H1 (cell line): ENCODE measurements at regions not wholly inside any gene's neighbourhood (a gene's known extent, or its start where the extent isn't known, plus 50 kb on each side); places are given as distances from the start of the nearest gene placed in this dataset.

Experiments
- CTCF ChIA-PET: fragments of 300-600 bp; sonication (Branson Sonifier 250); formaldehyde crosslinking; loops from one replicate; lab custom pipeline; 2021; ENCODE audit not compliant: partially characterized antibody; lab: Charles Lee
- POLR2A ChIA-PET: fragments of 300-600 bp; sonication (Branson Sonifier 250); formaldehyde crosslinking; loops from one replicate; lab custom pipeline; 2021; ENCODE audit warnings: inconsistent platforms; ENCODE audit not compliant: partially characterized antibody; lab: Charles Lee
- DNase-seq, 2 experiments: peaks; one replicate each; pipeline versions ENCODE4 v3.0.0 to v3.0.0-alpha.2; 2010 to 2022; ENCODE audit warnings: low spot score in 2 of 2, low read depth in 1 of 2, mixed read lengths in 1 of 2
- FAIRE-seq: peaks from 2 replicates; lab custom pipeline; 2011; peaks lifted over from hg19 to GRCh38; lab: Jason Lieb, UNC
- H2AFZ ChIP-seq: 2 replicates; pipeline ENCODE4 v1.8.1; 2012; ENCODE audit warnings: low read length, inconsistent platforms
- H2AK5ac ChIP-seq: 2 replicates; pipeline ENCODE4 v1.6.1; 2013; ENCODE audit warnings: low read depth, low read length
- H2BK120ac ChIP-seq: replicated peaks from 2 replicates; pipeline ENCODE3; 2013; ENCODE audit warnings: low read depth, low read length, inconsistent platforms
- H2BK12ac ChIP-seq: 2 replicates; pipeline ENCODE4 v1.6.1; 2013; ENCODE audit warnings: low read depth, low read length
- H2BK15ac ChIP-seq: 2 replicates; pipeline ENCODE4 v1.6.1; 2013; ENCODE audit warnings: low read length
- H2BK20ac ChIP-seq: 2 replicates; pipeline ENCODE4 v1.6.1; 2013; ENCODE audit warnings: low read length
- H2BK5ac ChIP-seq: 2 replicates; pipeline ENCODE4 v1.6.1; 2013; ENCODE audit warnings: low read depth, low read length
- H3K14ac ChIP-seq: 2 replicates; pipeline ENCODE4 v1.6.1; 2013; ENCODE audit warnings: inconsistent platforms; ENCODE audit not compliant: insufficient read length
- H3K18ac ChIP-seq: 2 replicates; pipeline ENCODE4 v1.6.1; 2013; ENCODE audit warnings: low read length; ENCODE audit errors: extremely low read depth
- H3K23ac ChIP-seq: 2 replicates; pipeline ENCODE4 v1.6.1; 2013; ENCODE audit warnings: inconsistent platforms; ENCODE audit not compliant: insufficient read length
- H3K23me2 ChIP-seq: 2 replicates; pipeline ENCODE4 v1.6.1; 2013; ENCODE audit warnings: low read depth, low read length
- H3K27ac ChIP-seq: 2 replicates; pipeline ENCODE4 v1.6.1; 2011; ENCODE audit warnings: low read depth, low read length, inconsistent platforms
- H3K27me3 ChIP-seq, 4 experiments: replicated peaks in 1 of 4; 1 replicate in 1 of 4; 2 replicates in 3 of 4; pipeline versions ENCODE4 v1.6.1 to v1.8.1; 2011 to 2013; ENCODE audit warnings: low read length in 3 of 4, mild to moderate bottlenecking in 3 of 4, inconsistent platforms in 2 of 4, mixed read lengths in 2 of 4, moderate library complexity in 1 of 4; ENCODE audit not compliant: control insufficient read depth in 3 of 4, insufficient read depth in 3 of 4; ENCODE audit errors: extremely low read depth in 1 of 4
- H3K36me3 ChIP-seq, 4 experiments: 2 replicates each; pipeline versions ENCODE4 v1.6.1 to v1.8.1; 2011 to 2013; ENCODE audit warnings: mild to moderate bottlenecking in 4 of 4, low read length in 3 of 4, moderate library complexity in 2 of 4, control low read depth in 1 of 4, inconsistent platforms in 1 of 4; ENCODE audit not compliant: insufficient read depth in 4 of 4, control insufficient read depth in 2 of 4
- H3K4ac ChIP-seq: replicated peaks from 2 replicates; pipeline ENCODE3; 2013; ENCODE audit warnings: low read length, low read depth, mixed read lengths, inconsistent platforms; ENCODE audit not compliant: insufficient read length
- H3K4me1 ChIP-seq, 4 experiments: replicated peaks in 1 of 4; 1 replicate in 1 of 4; 2 replicates in 3 of 4; pipeline versions ENCODE4 v1.6.1 to v1.8.1; 2011 to 2013; ENCODE audit warnings: low read length in 3 of 4, inconsistent platforms in 2 of 4, mixed read lengths in 1 of 4; ENCODE audit not compliant: insufficient read depth in 4 of 4, control insufficient read depth in 3 of 4
- H3K4me2 ChIP-seq, 2 experiments: 2 replicates each; pipeline versions ENCODE4 v1.6.1 to v1.8.1; 2011 to 2013; ENCODE audit warnings: low read depth in 2 of 2, low read length in 2 of 2, control low read depth in 1 of 2, inconsistent platforms in 1 of 2, mild to moderate bottlenecking in 1 of 2; ENCODE audit not compliant: insufficient read depth in 1 of 2
- H3K4me3 ChIP-seq, 4 experiments: fragments of 200-600, 300-600 bp in 1 of 4; sonication (generic), shearing (Covaris generic), sonication (Bioruptor Twin) in 1 of 4; 2 replicates each; pipeline versions ENCODE4 v1.5.1 to v1.8.1; 2011 to 2016; ENCODE audit warnings: low read length in 4 of 4, low read depth in 3 of 4, control low read depth in 2 of 4, inconsistent platforms in 2 of 4, mild to moderate bottlenecking in 2 of 4, mixed read lengths in 1 of 4, moderate library complexity in 1 of 4; ENCODE audit not compliant: insufficient read depth in 2 of 4; ENCODE audit errors: extremely low read depth in 1 of 4
- H3K56ac ChIP-seq: replicated peaks from 2 replicates; pipeline ENCODE3; 2013; ENCODE audit warnings: low read depth, mild to moderate bottlenecking, mixed read lengths, low read length, inconsistent platforms; ENCODE audit not compliant: insufficient read length
- H3K79me1 ChIP-seq: 2 replicates; pipeline ENCODE4 v1.6.1; 2013; ENCODE audit warnings: low read depth, low read length, control low read depth
- H3K79me2 ChIP-seq, 2 experiments: 2 replicates each; pipeline versions ENCODE4 v1.6.1 to v1.8.1; 2012 to 2013; ENCODE audit warnings: low read length in 2 of 2, mild to moderate bottlenecking in 2 of 2, inconsistent platforms in 1 of 2; ENCODE audit not compliant: insufficient read depth in 2 of 2, control insufficient read depth in 1 of 2
- H3K9ac ChIP-seq, 4 experiments: replicated peaks in 1 of 4; 1 replicate in 1 of 4; 2 replicates in 3 of 4; pipeline versions ENCODE4 v1.6.1 to v1.8.1; 2011 to 2013; ENCODE audit warnings: low read depth in 3 of 4, low read length in 3 of 4, control low read depth in 2 of 4, mild to moderate bottlenecking in 2 of 4, moderate library complexity in 2 of 4, inconsistent platforms in 1 of 4; ENCODE audit errors: extremely low read depth in 1 of 4
- H3K9me3 ChIP-seq, 2 experiments: 2 replicates each; pipeline versions ENCODE4 v1.6.1 to v1.8.1; 2012 to 2013; ENCODE audit warnings: mild to moderate bottlenecking in 2 of 2, moderate library complexity in 2 of 2, control low read depth in 1 of 2, inconsistent platforms in 1 of 2, low read depth in 1 of 2, low read length in 1 of 2, mixed read lengths in 1 of 2; ENCODE audit not compliant: insufficient read depth in 2 of 2
- H4K20me1 ChIP-seq, 2 experiments: replicated peaks in 1 of 2; 2 replicates each; pipeline versions ENCODE3 to v1.8.1; 2011 to 2013; ENCODE audit warnings: inconsistent platforms in 2 of 2, low read length in 2 of 2, mild to moderate bottlenecking in 1 of 2; ENCODE audit not compliant: insufficient read depth in 2 of 2, control insufficient read depth in 1 of 2
- H4K5ac ChIP-seq: 2 replicates; pipeline ENCODE4 v1.6.1; 2013; ENCODE audit warnings: low read length, low read depth, mixed read lengths, inconsistent platforms; ENCODE audit not compliant: insufficient read length
- H4K8ac ChIP-seq: 2 replicates; pipeline ENCODE4 v1.8.0; 2013; ENCODE audit warnings: mild to moderate bottlenecking, moderate library complexity, low read length, inconsistent platforms; ENCODE audit not compliant: insufficient read depth; ENCODE audit errors: extremely low read depth
- H4K91ac ChIP-seq: replicated peaks from 2 replicates; pipeline ENCODE3; 2013; ENCODE audit warnings: low read length, mixed read lengths, inconsistent platforms; ENCODE audit not compliant: insufficient read length
- ATF2 ChIP-seq: IDR thresholded peaks from 2 replicates; pipeline ENCODE4 v1.6.1; 2012; ENCODE audit warnings: low read length, inconsistent platforms
- EP300 ChIP-seq, 2 experiments: IDR thresholded peaks; 1 replicate in 1 of 2; 2 replicates in 1 of 2; pipeline ENCODE4 v1.6.1; 2011 to 2012; ENCODE audit warnings: low read depth in 2 of 2, low read length in 2 of 2, mild to moderate bottlenecking in 2 of 2, borderline replicate concordance in 1 of 2, inconsistent platforms in 1 of 2, moderate library complexity in 1 of 2
- POU5F1 ChIP-seq: IDR thresholded peaks from 2 replicates; pipeline ENCODE4 v1.6.1; 2011; ENCODE audit warnings: low read depth, mild to moderate bottlenecking, low read length, moderate library complexity
- RNF2 ChIP-seq: fragments of 200-900, 300-1000 bp; sonication (generic); IDR thresholded peaks from 2 replicates; pipeline ENCODE4 v1.7.1; 2016; ENCODE audit warnings: borderline replicate concordance, low read depth, mild to moderate bottlenecking, antibody characterized with exemption, low read length; ENCODE audit not compliant: poor library complexity, severe bottlenecking; ENCODE audit errors: missing control alignments
- SP2 ChIP-seq: IDR thresholded peaks from 2 replicates; pipeline ENCODE4 v1.6.1; 2012; ENCODE audit warnings: mild to moderate bottlenecking, low read length, inconsistent platforms
- YY1 ChIP-seq: IDR thresholded peaks from 2 replicates; pipeline ENCODE4 v1.6.1; 2011; ENCODE audit warnings: low read depth, mild to moderate bottlenecking, low read length
- WGBS, 2 experiments: shearing (Covaris generic) in 1 of 2; methylation state at CpG; one replicate each; pipeline versions ENCODE4 v1.1.6 to v1.1.7; 2013 to 2015; ENCODE audit warnings: low lambda C conversion rate in 2 of 2, mixed read lengths in 2 of 2, inconsistent platforms in 1 of 2, low coverage in 1 of 2, missing lambda C conversion rate in 1 of 2; ENCODE audit not compliant: insufficient replicate concordance in 2 of 2, insufficient coverage in 1 of 2, insufficient read length in 1 of 2; ENCODE audit errors: extremely low coverage in 1 of 2, missing lambda C conversion rate in 1 of 2; 5-methylcytosine and 5-hydroxymethylcytosine counted together
- TF ChIP-seq, protein P1 (sequence below): IDR thresholded peaks from 2 replicates; pipeline ENCODE4 v1.6.1; 2011; ENCODE audit warnings: low read depth, mild to moderate bottlenecking, low read length; ENCODE audit not compliant: insufficient read depth

DNA sequence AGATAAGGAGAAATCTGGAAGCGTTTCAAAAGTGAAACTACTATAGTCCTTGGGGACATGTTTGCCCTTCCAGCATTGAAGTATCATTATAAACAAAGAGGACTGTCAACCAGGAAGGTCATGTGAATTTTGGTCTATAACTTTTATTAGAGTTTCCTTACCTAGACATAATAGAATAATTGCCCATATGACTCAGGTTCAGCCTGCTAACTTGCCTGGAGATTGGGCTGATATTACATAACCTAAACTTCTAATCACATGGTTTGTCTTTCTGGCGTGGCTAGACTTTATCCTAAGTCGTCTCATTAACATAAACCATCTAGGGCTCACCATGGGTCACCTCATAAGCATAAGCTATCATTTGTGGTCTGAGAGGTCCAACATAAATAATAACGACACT lies 775.9 kb downstream of the CENPC start:
- CTCF ChIA-PET, result no interaction called here
- Histone ChIP-seq H2BK120ac (no peak overlapping the region), H2AK5ac (no peak overlapping the region)
- TF ChIP-seq EP300 (IDR thresholded peaks at IDR 0.05; ENCODE audit: borderline replicate concordance in 1 of 2, low read depth in 2 of 2, low read length in 2 of 2) (no peak), POU5F1 (no peak), RNF2 (no peak), ATF2 (no peak), YY1 (no peak), SP2 (no peak)
- TF ChIP-seq, protein P1, sequence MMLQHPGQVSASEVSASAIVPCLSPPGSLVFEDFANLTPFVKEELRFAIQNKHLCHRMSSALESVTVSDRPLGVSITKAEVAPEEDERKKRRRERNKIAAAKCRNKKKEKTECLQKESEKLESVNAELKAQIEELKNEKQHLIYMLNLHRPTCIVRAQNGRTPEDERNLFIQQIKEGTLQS, result no peak

More for the DNA sequence above, 775.9 kb downstream of the CENPC start:
- Histone ChIP-seq H3K14ac (no peak overlapping the region), H3K79me2 (no peaks in the 10 kb centered on the region), H3K18ac (no peak overlapping the region), H3K27me3 (no peaks in the 10 kb centered on the region), H3K9me3 (no peaks in the 10 kb centered on the region), H2BK12ac (no peak overlapping the region), H2AFZ (no peak overlapping the region), H4K20me1 (no peaks in the 10 kb centered on the region), H3K79me1 (no peaks in the 10 kb centered on the region), H3K4me1 (no peaks in the 10 kb centered on the region), H3K36me3 (no peaks in the 10 kb centered on the region), H3K23me2 (no peaks in the 10 kb centered on the region), H3K4me2 (no peak overlapping the region), H2BK20ac (no peak overlapping the region), H2BK5ac (no peak overlapping the region), H3K56ac (no peak overlapping the region), H3K23ac (no peak overlapping the region), H2BK15ac (no peak overlapping the region), H3K4me3 (no peak overlapping the region), H3K27ac (no peak overlapping the region), H3K4ac (no peak overlapping the region), H3K9ac (no peak overlapping the region), H4K91ac (no peak overlapping the region), H4K8ac (no peak overlapping the region), H4K5ac (no peak overlapping the region)
- FAIRE-seq, result no peak
- 71% methylated on average over 4 of the region's 4 CpGs; no CpG with 5 or more reads in 1 of the 2 experiments for WGBS, 2 experiments
- no peak for DNase-seq
- POLR2A ChIA-PET, result no interaction called here
